Fibroblast of the aortic adventitia (primary cell): ENCODE measurements at regions not wholly inside any gene's neighbourhood (a gene's known extent, or its start where the extent isn't known, plus 50 kb on each side); places are given as distances from the start of the nearest gene placed in this dataset.
A peak's percentile ranks its signal among the peaks of the same experiment; 100 is the strongest.

Source experiments
- DNase-seq: peaks from one replicate; pipeline ENCODE4 v3.0.0-alpha.2; 2010; ENCODE audit warnings: low read depth
- H3K4me3 ChIP-seq: 2 replicates; pipeline ENCODE4 v1.5.1; 2011; ENCODE audit warnings: low read depth, mild to moderate bottlenecking, control low read depth, low read length, moderate library complexity
- CTCF ChIP-seq: IDR thresholded peaks from 2 replicates; pipeline ENCODE4 v1.5.1; 2011; ENCODE audit warnings: mild to moderate bottlenecking, low read length, control low read depth, inconsistent platforms; ENCODE audit not compliant: insufficient read depth

GRCh38 chr6:40962241-40962640, 76.8 kb downstream of the UNC5CL start:
- peak; percentile 48 for DNase-seq
- TF ChIP-seq CTCF = no peak
- H3K4me3 ChIP-seq = no peak overlapping the region

DNA sequence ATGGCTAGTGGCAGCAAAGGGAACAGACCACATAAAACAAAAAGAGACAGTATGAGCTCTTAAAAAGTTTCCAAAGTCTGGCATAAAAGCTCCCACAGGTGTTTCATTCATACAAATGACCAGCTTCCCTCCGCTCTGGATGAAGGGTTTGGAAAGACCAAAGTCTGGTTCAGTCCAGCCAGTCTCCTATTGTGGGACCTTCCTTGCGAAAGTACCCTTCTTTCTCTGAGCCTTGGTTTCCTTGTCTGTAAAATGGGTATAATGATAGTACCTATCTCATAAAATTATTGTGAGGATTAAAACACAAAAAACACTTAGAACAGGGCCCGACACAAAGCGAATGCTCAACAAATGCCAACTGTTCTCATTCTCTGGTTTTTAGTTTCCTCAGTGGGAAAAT, 77.2 kb downstream of the UNC5CL start:
- H3K4me3 ChIP-seq = no peak overlapping the region
- TF ChIP-seq CTCF = no peak
- DNase-seq = no peak

GRCh38 chr6:40960742-40961430, 78.1 kb downstream of the UNC5CL start:
- no peak for TF ChIP-seq CTCF
- DNase-seq = no peak
- H3K4me3 ChIP-seq = no peak overlapping the region

DNA sequence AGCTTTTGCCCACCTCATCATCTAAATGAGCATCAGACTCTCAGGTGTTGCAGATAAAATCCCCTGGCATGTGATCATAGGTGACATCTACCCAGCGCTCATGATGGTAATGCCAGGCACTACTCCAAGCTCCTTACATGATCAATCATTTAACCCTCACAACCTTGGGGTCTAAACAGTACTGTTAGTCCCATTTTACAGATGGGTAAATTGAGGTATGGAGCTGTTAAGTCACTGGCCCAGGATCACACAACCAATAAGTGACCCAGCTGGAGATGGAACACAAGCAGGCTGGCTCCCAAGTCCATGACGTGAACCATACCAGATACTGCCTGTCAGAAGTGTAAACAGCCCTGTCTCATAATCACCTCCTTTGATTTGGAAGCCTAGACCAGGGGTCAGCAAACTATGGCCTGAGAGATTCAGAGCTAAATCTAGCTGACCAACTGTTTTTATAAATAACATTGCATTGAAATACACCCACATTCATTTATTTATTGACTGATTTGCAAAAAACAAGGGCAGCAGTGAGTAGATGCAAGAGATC, 79.2 kb downstream of the UNC5CL start:
- DNase-seq = no peak
- no peak overlapping the region for H3K4me3 ChIP-seq
- no peak for TF ChIP-seq CTCF

- no peak for TF ChIP-seq CTCF
- no peak for DNase-seq
- H3K4me3 ChIP-seq = no peak overlapping the region
Observed at GRCh38 chr6:40958738-40959137, 80.3 kb downstream of the UNC5CL start.

DNA sequence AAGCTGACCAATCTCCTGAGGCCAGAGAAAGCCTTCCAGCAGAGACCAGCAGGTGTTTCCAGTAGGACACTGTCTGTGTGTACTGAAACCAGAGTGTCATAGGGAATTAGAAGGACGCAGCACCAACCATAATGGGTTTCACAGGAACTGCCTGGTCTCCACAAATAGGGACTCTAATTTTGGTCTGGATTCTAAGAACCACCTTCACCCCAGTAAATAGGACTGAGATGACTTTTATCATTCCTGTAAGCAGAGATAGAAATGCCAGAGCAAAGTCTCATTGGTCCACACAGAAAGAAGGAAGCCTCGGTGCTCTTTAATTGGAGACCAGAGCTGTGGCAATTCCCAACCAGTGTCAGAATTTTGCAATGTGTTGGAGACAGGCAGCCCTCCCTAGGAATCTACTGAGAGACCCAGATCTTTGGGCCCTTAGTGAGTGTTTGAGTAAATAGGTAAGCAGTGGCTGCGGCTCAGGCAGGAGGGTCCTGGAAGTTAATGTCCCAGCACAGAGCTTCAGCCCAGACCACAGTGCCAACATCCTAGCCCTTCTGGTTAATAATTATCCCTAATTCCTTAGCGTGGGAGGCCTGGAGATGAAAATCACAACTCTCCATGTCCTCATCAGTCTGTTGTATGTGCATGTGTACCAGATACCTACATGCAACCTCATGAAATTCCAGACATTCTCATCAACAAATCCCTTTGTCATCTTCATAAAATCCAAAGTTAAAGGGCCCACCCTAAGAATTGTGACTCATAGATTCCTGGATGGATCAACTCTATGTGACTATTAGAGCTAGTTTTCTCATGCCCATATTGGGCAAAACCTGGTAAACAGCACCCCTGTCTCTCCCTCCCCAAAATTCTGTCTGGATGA, 81.2 kb downstream of the UNC5CL start:
- peak; percentile 84 for DNase-seq
- H3K4me3 ChIP-seq = no peak overlapping the region
- TF ChIP-seq CTCF = no peak
